Suprapubic skin (tissue), 4 donors: ENCODE measurements at regions not wholly inside any gene's neighbourhood (a gene's known extent, or its start where the extent isn't known, plus 50 kb on each side); places are given as distances from the start of the nearest gene placed in this dataset.

Experiments
- EP300 ChIP-seq: sonication (generic); formaldehyde crosslinking; IDR thresholded peaks from one replicate; pipeline ENCODE4 v1.6.1; 2017; ENCODE audit warnings: antibody characterized with exemption
- POLR2A ChIP-seq, 2 donors: fragments of 450-650 bp; IDR thresholded peaks; one replicate each; pipeline ENCODE4 v1.6.1; 2017; ENCODE audit warnings: antibody characterized with exemption in 2 of 2, mild to moderate bottlenecking in 2 of 2, moderate library complexity in 2 of 2
- POLR2AphosphoS5 ChIP-seq, 3 donors: sonication (generic); formaldehyde crosslinking; IDR thresholded peaks; one replicate each; pipeline ENCODE4 v1.6.1; 2017; ENCODE audit warnings: antibody characterized with exemption in 3 of 3
- TF ChIP-seq, protein P1 (sequence below), 2 donors: fragments of 200-600 bp in 1 of 2; fragments of 450-650 bp in 1 of 2; sonication (generic) in 1 of 2; IDR thresholded peaks; one replicate each; pipeline ENCODE4 v1.5.1; 2016 to 2019; ENCODE audit warnings: antibody characterized with exemption in 2 of 2, mild to moderate bottlenecking in 1 of 2, moderate library complexity in 1 of 2

- TF ChIP-seq, protein P1, sequence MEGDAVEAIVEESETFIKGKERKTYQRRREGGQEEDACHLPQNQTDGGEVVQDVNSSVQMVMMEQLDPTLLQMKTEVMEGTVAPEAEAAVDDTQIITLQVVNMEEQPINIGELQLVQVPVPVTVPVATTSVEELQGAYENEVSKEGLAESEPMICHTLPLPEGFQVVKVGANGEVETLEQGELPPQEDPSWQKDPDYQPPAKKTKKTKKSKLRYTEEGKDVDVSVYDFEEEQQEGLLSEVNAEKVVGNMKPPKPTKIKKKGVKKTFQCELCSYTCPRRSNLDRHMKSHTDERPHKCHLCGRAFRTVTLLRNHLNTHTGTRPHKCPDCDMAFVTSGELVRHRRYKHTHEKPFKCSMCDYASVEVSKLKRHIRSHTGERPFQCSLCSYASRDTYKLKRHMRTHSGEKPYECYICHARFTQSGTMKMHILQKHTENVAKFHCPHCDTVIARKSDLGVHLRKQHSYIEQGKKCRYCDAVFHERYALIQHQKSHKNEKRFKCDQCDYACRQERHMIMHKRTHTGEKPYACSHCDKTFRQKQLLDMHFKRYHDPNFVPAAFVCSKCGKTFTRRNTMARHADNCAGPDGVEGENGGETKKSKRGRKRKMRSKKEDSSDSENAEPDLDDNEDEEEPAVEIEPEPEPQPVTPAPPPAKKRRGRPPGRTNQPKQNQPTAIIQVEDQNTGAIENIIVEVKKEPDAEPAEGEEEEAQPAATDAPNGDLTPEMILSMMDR (IDR thresholded peaks at IDR 0.05) = no peak
- TF ChIP-seq POLR2AphosphoS5 (IDR thresholded peaks at IDR 0.05) (no peak), POLR2A (IDR thresholded peaks at IDR 0.05) (no peak), EP300 (no peak)
Observed at GRCh38 chr7:17131983-17132655, 166.3 kb upstream of the AHR start.
